ACHN (cell line): ENCODE measurements at regions not wholly inside any gene's neighbourhood (a gene's known extent, or its start where the extent isn't known, plus 50 kb on each side); places are given as distances from the start of the nearest gene placed in this dataset.
A peak's percentile ranks its signal among the peaks of the same experiment; 100 is the strongest.

ENCODE experiments used
- DNase-seq: peaks from one replicate; pipeline ENCODE4 v3.0.0-alpha.2; 2015
- in situ Hi-C: cut with HindIII; loops from 2 replicates; pipeline ENCODE4 v1.10.0; 2017; ENCODE audit warnings: low sequenced_read_pairs, low pct_ligation_motif_present, low pct_unique_long_range_greater_than_20kb

DNA sequence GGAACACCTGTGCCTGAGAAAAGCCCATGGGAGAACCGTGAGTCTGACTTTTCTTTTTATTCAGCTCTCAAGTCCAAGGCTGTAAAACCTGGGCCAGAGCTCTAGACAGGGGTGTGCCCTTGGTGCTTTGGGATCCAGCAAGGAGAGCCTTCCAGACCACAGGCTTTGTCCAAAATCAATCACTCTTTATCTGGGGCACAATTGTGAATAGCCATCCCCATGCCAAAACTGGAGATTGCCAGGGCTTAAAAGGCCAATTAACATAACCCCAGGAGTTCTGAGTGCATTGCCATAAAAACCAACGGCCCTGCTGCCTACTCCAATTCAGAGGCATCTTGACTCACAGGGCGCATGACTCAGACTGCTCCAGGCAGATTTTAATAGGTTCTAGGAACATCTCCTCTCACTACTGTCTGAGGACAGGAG is 391.8 kb downstream of the ARHGEF28 start:
- in situ Hi-C loops: no loop called here
- DNase-seq: peak; percentile 47

DNA sequence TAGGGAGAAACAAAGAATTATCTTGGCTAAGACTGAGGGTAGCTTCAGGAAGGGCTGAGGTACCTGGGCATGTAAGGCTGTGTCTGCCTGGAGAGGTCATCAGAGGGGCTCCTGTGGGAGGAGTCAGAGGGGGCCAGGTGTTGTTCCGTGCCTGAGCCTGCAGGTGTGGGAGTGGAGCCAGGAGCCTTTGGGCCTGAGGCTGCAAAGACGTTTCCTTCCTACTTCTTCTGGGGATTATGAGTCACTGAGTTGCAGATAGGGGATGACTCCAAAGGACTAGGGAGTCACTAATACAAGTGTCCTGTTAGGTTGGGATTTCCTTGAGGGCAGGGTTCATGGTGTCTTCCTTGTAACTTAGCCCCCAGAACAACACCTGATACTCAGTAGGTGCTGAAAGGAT is 391.1 kb downstream of the ARHGEF28 start:
- in situ Hi-C loops: no loop called here
- DNase-seq: no peak

DNA sequence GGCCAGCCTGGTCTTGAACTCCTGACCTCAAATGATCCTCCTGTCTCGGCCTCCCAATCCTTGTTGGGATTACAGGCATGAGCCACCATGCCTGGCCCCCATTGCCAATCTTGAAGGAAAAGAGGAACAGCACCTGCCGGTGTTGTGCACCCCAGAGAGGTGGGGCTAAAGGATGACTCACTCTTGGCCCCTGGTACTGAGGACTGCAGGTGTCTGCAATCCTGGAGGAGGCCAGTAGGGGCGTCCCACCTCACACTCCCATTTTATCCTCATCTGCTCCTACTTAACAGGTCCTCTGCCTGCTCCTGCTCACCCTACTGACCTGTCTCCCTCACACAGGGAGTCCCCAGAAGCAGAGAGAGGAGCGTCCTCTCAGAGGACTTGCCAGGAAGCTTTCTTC is 390.4 kb downstream of the ARHGEF28 start:
- DNase-seq: peak; percentile 21
- in situ Hi-C loops: no loop called here

DNA sequence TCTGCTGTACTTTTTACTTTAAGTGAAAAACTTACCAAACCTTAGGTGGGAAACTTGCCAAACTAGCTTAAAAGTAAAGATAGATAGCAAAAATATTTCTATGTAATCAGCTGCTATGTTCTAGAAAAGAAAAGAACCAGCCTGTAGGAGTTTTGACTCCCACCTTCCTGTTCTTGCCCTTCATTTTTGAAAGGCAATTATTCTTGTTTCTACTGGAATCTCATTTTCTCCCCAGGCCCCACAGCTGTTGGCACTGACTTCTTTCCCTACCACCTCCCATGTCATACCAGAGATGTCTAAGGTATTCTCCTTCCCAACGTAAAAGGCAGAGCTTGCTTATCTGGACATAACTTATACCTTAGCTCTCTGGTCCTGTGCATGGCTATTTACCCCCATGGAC is 389.7 kb downstream of the ARHGEF28 start:
- in situ Hi-C loops: no loop called here
- DNase-seq: no peak

DNA sequence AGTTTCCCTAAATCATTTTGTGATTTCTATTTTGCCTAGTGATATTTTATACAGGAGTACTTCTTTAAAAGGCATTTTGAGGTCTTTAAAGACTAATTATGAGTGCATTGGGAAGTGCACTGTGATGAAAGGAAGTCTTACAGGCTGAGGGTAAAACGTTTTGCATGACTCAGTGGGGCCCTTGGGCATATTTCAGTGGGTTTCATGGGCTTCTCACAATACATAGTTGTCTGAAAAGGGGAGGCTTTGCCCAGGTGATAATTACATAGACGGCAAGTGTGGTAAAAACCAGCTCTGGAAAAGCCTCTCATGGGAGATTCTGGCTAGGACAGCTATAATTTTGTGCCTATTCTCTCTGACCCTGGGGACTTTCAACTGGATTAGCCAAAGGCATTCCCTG is 387.2 kb downstream of the ARHGEF28 start:
- DNase-seq: no peak
- in situ Hi-C loops: no loop called here

DNA sequence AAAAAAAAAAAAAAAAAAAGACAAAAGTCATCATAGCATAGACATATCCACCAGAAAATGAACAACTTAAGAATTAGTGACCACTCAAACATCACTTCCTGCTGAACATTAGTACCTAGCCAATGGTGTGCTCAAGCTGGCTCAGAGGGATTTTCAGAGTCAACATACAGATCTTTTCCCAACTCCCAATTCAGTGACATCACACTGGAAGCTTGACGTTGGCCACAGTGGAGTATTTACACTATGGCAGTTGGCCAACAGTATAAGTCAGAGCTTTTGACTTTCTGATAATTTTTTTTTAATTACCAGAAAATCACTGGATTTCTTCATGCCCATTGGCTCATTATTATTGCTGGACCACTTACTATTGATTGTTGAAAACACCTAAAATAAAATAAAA is 383.5 kb downstream of the ARHGEF28 start:
- in situ Hi-C loops: no loop called here
- no peak for DNase-seq

DNA sequence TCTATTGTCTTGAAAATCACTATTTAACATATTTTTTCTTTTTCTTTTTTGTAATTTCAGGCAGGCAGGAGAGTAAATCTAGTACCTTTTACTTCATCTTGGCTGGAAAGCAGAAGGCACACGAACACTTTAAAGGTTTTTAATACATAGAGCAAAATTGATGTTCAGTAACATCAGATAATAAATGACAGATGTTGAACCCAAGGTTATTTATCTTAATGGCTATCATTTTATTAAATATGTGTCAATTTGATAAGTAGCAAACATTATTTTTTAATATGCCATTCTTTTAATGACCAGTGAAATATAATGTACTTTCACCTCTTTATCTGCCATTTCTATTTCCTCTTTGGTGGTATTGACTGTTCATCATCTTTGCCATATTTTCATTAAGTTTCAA is 381.2 kb downstream of the ARHGEF28 start:
- no peak for DNase-seq
- in situ Hi-C loops: no loop called here

DNA sequence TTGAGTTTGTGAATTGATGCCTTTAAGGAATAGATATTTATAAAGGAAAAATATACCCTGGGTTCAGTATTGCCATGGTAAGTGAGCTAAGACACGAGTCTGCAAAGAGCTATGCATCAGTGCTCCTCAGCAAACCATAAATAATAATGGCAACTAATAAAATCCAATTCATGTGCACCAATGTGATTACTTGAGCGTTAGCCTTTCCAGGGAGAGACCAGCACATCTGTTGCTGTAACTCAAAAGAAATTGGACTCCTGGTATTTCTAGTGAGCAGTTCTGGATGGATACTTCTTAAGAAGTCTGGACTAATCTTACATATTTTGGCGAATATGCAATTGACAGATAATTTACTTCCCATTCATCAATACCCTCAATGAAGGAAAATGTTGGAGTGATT is 373.3 kb downstream of the ARHGEF28 start:
- DNase-seq: no peak
- in situ Hi-C loops: no loop called here

DNA sequence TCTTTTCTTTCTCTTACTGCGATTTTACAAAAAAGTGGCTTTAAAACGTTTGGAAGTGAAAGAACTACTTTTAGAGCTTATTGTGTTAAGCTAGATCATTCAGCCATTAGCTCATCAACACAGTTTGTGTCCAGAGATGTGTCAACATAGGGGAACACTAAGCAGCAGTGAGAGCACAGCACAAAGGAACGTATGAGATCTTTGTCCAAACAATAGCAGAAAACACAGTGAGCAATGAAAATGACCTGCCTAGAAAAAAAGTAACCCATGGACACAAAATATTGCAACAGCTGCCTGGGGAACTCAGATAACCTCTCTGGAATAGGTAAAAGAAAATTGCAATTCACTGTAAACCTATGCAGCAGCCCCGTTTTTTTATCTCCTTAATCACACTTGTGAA is 372.5 kb downstream of the ARHGEF28 start:
- in situ Hi-C loops: no loop called here
- no peak for DNase-seq

DNA sequence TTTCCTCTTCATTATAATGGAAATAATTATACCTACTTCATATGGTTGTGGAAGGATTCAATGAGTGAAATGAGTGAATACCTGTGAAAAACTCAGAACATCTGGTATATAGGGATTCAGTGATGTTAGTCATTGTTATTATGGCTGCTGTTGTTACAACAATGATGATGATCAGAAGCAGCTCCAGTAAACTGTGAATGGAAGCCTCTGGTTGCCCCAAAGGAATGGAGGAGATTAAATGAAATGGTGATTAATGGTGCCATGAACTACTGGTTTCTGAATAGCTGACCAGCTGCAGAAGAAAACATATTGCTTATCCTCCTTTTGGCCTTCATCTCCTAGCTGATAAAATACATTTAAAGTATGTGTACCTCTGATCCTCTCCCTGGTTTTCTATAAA is 372.0 kb downstream of the ARHGEF28 start:
- DNase-seq: no peak
- in situ Hi-C loops: no loop called here

DNA sequence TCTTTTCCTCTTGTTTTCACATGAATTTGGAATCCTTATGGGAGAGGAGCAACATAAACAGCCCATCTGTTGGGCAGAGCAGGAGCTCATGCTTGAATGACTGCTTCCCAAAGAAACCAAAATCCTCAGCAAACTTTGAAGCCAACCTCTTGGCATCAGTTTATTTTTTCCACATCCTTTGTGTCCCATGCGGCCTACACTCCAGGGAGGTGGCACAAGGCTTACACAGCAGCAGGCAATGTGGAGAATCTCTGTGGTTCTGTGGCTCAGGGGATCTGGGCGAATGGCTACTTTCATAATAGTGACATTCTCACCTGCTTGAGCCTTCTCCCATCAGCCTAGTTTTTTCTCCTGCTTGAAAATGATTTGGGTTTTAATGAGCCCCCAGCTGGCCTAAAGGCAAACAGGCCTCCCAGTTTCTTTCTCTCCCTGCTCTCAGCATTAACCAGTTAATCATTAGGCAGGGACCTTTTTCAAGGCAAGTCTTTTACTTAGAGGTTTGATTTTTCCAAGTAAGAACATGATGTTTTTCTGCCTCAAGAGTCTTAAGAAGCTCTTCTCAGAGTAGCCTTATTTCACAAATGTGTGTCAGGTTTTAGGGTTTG is 370.3 kb downstream of the ARHGEF28 start:
- in situ Hi-C loops: no loop called here
- no peak for DNase-seq

DNA sequence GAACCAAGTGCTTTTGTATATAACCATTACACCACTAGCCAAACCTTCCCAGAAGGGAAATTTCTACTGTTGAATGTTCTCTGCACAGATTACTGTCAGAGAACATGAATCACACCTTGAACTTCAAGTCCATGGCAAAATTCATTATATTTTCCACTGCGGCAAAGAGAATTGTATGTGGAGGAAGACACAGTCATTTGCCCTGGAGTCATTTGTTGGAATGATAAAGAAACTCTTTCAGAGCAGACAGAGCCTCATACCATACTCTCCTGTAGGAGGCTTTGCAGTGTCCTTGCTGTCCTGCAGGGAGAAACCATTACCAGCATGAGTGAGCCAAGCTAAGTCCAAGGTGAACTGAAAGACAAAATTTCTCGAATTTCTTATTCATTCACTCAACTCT is 369.0 kb downstream of the ARHGEF28 start:
- in situ Hi-C loops: no loop called here
- DNase-seq: no peak
